VCaP (cell line): ENCODE measurements at regions not wholly inside any gene's neighbourhood (a gene's known extent, or its start where the extent isn't known, plus 50 kb on each side); places are given as distances from the start of the nearest gene placed in this dataset.

Source experiments
- H3K27ac ChIP-seq: fragments of 450-650 bp; 2 replicates; pipeline ENCODE4 v1.5.1; 2017
- CTCF ChIP-seq: fragments of 450-650 bp; conservative IDR thresholded peaks from 2 replicates; pipeline ENCODE4 v1.5.1; 2017; ENCODE audit warnings: mild to moderate bottlenecking, moderate library complexity

DNA sequence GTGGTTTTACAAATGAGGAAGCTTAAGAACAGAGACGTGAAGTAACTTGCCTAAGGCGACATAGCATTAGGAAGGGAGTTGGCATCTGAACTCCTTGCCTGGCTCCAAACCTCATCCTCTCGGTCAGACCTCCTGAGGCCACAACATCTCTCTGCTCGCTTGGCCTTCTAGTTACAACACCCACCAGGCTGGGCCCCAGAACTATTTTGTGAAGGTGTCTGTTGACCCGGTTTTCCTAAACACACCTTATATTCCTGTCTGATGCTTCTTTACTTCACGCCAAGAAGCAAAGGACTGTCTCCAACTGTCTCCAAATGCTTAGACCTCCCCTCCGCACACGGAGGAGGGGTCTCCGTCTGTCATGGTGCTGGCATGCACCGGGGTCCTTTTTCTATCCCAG, 326.6 kb downstream of the THBS2 start:
- no peak for TF ChIP-seq CTCF
- H3K27ac ChIP-seq = no peak overlapping the region

DNA sequence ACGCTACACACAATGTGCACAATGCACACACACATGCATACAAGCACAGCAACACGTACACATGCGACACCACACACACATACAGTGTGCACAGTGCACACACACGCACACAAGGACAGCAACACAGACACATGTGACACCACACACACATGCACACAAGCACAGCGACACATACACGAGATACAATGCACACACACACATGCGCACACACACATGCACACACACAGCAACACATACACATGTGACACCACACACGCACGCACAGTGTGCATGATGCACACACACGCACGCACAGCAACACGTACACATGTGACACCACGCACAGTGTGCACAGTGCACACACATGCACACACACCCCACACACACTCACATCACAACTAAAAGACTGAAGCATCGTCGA, 327.3 kb downstream of the THBS2 start:
- TF ChIP-seq CTCF = no peak
- H3K27ac ChIP-seq = no peak overlapping the region

GRCh38 chr6:168925671-168926070, 328.0 kb downstream of the THBS2 start:
- no peak for TF ChIP-seq CTCF
- no peak overlapping the region for H3K27ac ChIP-seq

GRCh38 chr6:168923171-168923570, 330.5 kb downstream of the THBS2 start:
- no peak for TF ChIP-seq CTCF
- no peak overlapping the region for H3K27ac ChIP-seq

DNA sequence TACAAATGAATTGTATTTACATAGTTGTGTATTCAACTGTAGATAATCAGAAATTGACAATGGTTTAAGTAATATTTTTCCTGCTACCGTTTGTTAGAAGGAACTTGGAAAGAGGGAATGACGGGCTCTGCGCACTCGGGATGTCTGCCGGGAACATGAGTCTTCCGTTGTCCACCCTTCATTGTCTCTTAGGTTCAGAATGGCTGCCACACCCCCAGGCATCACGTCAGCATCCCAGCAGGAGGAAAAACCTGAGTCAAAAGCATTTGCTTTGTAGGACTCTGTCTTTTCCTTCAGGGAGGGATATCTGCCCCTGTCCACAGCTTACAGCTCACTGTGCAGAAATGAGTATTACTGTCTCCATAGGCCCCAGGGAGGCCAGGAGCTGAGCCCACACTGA, 331.2 kb downstream of the THBS2 start:
- H3K27ac ChIP-seq = no peak overlapping the region
- no peak for TF ChIP-seq CTCF

GRCh38 chr6:168920289-168920688, 333.4 kb downstream of the THBS2 start:
- peak overlapping the region; percentile 20; the same call in 1 of the 2 replicates for H3K27ac ChIP-seq
- TF ChIP-seq CTCF = no peak

- peak overlapping the region; percentile 20; the same call in 1 of the 2 replicates for H3K27ac ChIP-seq
- no peak for TF ChIP-seq CTCF
These were observed 334.0 kb downstream of the THBS2 start for GRCh38 chr6:168919470-168920179.
